ENCODE measurements at regions not wholly inside any gene's neighbourhood (a gene's known extent, or its start where the extent isn't known, plus 50 kb on each side); places are given as distances from the start of the nearest gene placed in this dataset.
"Not testable (repeated sequence)": the region's sequence is repeated elsewhere in the genome, so short reads cannot be mapped to it uniquely, and the experiment has no call there.

DNA sequence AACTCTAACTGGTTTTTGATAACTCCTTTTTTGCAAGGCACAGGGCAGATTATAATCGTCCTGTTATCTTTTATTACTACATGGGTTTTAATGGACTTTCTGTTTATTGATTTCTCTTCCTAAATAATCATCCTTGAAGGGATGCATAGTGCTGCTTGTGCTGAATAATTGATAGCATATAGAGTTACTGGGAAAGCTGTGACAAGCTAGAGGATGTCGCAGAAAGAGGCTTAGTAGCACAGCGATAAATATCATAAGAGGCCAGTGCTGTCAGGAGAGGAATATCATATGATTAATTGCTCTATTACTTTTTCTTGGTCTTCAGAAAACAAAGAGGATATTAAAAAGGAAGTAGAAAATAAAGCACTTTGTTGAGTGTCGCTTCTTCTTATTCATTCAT lies 1007.1 kb upstream of the ACO1 start:
- TF ChIP-seq GATA1 (IDR thresholded peaks at IDR 0.05; ENCODE audit: low read depth, low read length) = no peak
- no peak for TF ChIP-seq POLR2A (IDR thresholded peaks at IDR 0.05; ENCODE audit: low read length)

DNA sequence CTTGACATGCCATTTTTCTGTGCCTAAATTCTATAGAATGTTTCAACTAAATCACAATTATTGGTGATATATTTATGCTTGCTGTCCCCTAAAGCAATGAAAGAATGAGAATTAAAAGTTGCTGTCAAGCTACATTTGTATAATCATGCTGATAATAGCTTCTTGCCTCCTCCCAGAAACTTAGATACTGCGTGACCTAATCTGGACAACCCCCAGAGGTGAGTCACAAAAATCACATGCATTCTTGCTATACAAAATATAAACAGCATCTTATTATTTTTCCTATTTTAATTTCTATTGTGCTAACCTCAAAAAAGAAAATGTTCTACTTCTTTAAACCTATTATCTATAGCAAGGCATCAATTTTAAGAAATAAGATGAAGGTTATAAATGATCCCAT lies 995.8 kb upstream of the ACO1 start:
- no peak for DNase-seq
- no peak for TF ChIP-seq GATA1 (IDR thresholded peaks at IDR 0.05; ENCODE audit: low read depth, low read length)
- no peak for TF ChIP-seq POLR2A (IDR thresholded peaks at IDR 0.05; ENCODE audit: low read length)

More for the DNA sequence above, 1007.1 kb upstream of the ACO1 start:
- DNase-seq = no peak

GRCh38 chr9:31389075-31389474 lies 995.4 kb upstream of the ACO1 start:
- DNase-seq = no peak
- TF ChIP-seq POLR2A (IDR thresholded peaks at IDR 0.05; ENCODE audit: low read length) (no peak), GATA1 (IDR thresholded peaks at IDR 0.05; ENCODE audit: low read depth, low read length) (no peak)

- no peak for TF ChIP-seq POLR2A (IDR thresholded peaks at IDR 0.05; ENCODE audit: low read length)
- no peak for TF ChIP-seq GATA1 (IDR thresholded peaks at IDR 0.05; ENCODE audit: low read depth, low read length)
- no peak for DNase-seq
Measured at GRCh38 chr9:31390403-31391025, 993.9 kb upstream of the ACO1 start.

GRCh38 chr9:31393240-31393639 lies 991.2 kb upstream of the ACO1 start:
- TF ChIP-seq GATA1 (IDR thresholded peaks at IDR 0.05; ENCODE audit: low read depth, low read length) = no peak
- no peak for TF ChIP-seq POLR2A (IDR thresholded peaks at IDR 0.05; ENCODE audit: low read length)

DNA sequence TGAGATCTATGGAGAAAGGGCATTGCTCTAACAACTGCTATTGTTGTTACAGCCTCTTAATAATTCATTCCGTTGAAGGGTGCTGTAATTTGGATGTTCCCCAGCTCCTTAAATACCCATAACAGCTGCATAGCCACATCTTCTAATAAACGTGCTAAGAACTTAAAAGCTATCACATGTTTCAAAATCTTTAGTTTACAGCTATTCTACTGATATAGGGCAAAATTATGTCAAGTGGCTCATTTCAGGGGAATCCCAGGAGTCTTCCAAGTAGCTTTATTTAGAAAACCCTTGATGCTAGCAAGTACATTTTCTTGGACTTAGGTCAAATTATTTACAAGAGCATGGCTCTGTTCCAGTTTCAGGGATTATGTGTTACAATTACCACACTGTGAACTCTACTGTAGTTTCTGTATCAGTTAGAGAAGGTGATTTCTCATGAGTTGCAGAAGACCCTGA lies 990.4 kb upstream of the ACO1 start:
- DNase-seq = no peak
- TF ChIP-seq GATA1 (IDR thresholded peaks at IDR 0.05; ENCODE audit: low read depth, low read length) (no peak), POLR2A (IDR thresholded peaks at IDR 0.05; ENCODE audit: low read length) (no peak)

More at GRCh38 chr9:31393240-31393639, 991.2 kb upstream of the ACO1 start:
- no peak for DNase-seq

DNA sequence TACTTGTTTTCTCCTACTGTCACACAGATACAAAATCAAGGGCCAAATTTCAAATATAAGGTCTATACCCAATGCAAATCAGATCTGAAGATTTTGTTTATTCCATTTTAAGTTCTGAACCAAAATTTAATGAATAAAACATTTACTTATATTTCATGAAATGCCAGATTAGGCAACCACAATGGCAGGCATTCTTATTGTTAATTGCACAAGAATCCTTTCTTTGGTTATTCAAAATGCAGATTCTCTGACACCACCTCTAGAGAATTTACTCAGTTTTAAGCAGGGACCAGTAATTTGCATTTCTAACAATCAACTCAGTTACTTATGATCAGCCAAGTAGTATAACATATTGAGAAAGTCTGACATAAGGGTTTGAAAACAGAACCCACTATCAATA lies 972.4 kb upstream of the ACO1 start:
- no peak for DNase-seq
- TF ChIP-seq GATA1 (IDR thresholded peaks at IDR 0.05; ENCODE audit: low read depth, low read length) = no peak
- TF ChIP-seq POLR2A (IDR thresholded peaks at IDR 0.05; ENCODE audit: low read length) = no peak

DNA sequence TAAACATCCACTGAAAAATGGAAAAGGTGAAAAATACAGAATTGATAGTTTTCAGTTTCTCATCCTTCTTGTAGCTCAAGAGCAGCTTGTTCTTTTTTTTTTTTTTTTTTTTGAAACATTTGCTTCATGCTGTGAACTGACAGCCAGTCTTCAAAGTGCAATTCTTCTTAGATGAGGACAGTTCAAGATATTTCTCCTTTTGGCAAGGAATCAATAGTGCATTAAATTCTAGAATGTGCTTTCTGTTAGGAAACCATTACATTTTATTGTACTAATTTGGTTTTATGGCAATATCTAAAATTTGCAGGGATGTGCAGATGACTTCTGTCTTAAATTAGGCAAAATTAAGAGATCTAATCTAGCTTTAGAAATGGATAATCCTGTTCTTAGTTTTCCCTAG lies 969.3 kb upstream of the ACO1 start:
- DNase-seq = no peak
- TF ChIP-seq GATA1 (IDR thresholded peaks at IDR 0.05; ENCODE audit: low read depth, low read length) (no peak), POLR2A (IDR thresholded peaks at IDR 0.05; ENCODE audit: low read length) (no peak)

- no peak for DNase-seq
- TF ChIP-seq GATA1 (IDR thresholded peaks at IDR 0.05; ENCODE audit: low read depth, low read length) (no peak), POLR2A (IDR thresholded peaks at IDR 0.05; ENCODE audit: low read length) (no peak)
Measured at GRCh38 chr9:31418419-31418818, 966.0 kb upstream of the ACO1 start.

DNA sequence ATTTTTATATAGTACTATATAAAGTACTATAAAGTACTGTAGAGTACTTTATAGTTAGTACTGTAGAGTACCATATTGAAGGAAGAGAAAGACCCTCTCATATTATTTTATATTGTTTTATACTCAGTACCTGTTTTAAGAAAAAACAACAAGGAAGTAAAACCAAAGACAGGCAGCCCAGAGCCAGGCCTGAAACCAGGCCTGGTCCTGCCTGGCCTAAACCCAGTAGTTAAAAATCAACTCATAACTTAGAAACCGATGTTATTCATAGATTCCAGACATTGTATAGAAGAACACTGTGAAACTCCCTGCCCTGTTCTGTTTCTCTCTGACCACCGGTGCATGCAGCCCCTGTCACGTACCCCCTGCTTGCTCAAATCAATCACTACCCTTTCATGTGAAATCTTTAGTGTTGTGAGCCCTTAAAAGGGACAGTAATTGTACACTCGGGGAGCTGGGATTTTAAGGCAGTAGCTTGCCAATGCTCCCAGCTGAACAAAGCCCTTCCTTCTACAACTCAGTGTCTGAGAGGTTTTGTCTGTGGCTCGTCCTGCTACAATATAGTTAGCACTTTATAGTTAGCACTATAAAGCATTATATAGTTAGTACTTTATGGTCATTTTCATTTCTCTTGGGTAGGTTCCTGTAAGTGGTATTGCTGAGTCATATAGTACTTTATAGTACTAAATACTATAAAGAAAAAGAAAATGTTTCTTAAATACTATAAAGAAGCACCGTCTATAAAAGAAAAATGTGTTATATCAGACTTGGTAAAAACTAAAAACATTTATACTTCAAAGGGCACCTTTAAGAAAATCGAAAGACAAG lies 940.6 kb upstream of the ACO1 start:
- not testable (repeated sequence) for DNase-seq

GRCh38 chr9:31445357-31445756 lies 939.1 kb upstream of the ACO1 start:
- no peak for TF ChIP-seq POLR2A (IDR thresholded peaks at IDR 0.05; ENCODE audit: low read length)
- TF ChIP-seq GATA1 (IDR thresholded peaks at IDR 0.05; ENCODE audit: low read depth, low read length) = no peak
- DNase-seq = no peak

DNA sequence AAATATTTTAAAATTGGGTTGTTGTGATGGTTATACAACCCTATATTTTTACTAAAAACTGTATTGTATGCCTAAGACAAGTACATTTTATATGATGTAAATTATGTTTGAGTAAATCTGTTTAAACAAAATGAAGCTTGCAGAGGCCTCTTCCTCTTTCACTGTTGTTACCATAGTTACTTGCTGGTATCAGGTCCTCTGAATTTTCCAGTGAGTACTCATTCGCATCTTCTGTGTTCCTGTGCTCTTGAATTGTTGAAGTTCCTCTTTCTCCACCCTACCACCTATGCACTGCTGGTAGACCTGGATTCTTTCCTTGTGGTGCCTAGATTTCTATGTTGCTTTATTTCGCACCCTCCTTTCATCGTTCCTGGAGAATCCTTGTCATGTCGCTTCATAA lies 938.5 kb upstream of the ACO1 start:
- TF ChIP-seq POLR2A (IDR thresholded peaks at IDR 0.05; ENCODE audit: low read length) = no peak
- no peak for TF ChIP-seq GATA1 (IDR thresholded peaks at IDR 0.05; ENCODE audit: low read depth, low read length)

GRCh38 chr9:31467075-31467474 lies 917.4 kb upstream of the ACO1 start:
- TF ChIP-seq POLR2A (IDR thresholded peaks at IDR 0.05; ENCODE audit: low read length) (no peak), GATA1 (IDR thresholded peaks at IDR 0.05; ENCODE audit: low read depth, low read length) (no peak)
- DNase-seq = no peak

More for the DNA sequence above, 938.5 kb upstream of the ACO1 start:
- DNase-seq = no peak

GRCh38 chr9:31470051-31470450 lies 914.4 kb upstream of the ACO1 start:
- no peak for TF ChIP-seq GATA1 (IDR thresholded peaks at IDR 0.05; ENCODE audit: low read depth, low read length)
- no peak for TF ChIP-seq POLR2A (IDR thresholded peaks at IDR 0.05; ENCODE audit: low read length)
- DNase-seq = no peak

- DNase-seq = no peak
- no peak for TF ChIP-seq POLR2A (IDR thresholded peaks at IDR 0.05; ENCODE audit: low read length)
- no peak for TF ChIP-seq GATA1 (IDR thresholded peaks at IDR 0.05; ENCODE audit: low read depth, low read length)
Measured at GRCh38 chr9:31471010-31471409, 913.4 kb upstream of the ACO1 start.

Data from erythroblast (primary cell).